Activated CD8-positive, alpha-beta memory T cell treated with anti-CD3 and anti-CD28 coated beads for 24 hours (primary cell): ENCODE measurements at regions not wholly inside any gene's neighbourhood (a gene's known extent, or its start where the extent isn't known, plus 50 kb on each side); places are given as distances from the start of the nearest gene placed in this dataset.
"Not testable (repeated sequence)": the region's sequence is repeated elsewhere in the genome, so short reads cannot be mapped to it uniquely, and the experiment has no call there.

Experiments
- DNase-seq: peaks from one replicate; pipeline ENCODE4 v3.0.0-alpha.2; 2020

DNA sequence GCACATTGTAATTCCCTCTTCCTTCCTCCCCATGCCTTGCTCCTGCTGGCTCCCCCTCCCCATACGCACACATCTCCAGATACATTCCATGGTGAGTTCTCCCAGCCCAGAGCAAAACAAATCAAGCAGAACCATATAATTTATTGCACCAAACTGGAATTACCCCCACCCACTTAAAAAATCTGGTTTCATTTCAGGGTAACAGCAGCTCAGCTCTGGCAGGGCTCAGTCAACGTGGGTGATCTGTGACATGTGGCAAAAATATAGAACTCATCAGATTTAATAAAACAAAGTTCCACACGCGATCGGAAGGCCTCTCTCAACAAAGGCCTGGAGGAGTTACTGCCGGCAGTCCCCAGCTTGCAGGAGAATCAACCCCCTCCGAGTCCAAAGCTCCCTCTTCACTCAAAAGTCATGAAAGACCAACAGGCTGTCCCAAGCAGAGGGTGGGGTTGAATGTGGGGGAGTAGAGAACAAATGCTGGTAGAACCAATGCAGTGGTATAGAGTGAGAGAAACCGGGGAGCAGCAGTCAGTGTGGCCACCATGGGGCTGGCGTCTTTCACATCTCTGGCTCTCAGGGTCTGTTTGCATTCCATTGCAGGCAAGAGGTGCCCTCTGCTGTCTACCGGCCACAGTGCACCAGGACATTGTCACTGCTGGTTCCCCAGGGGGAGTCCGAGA is 323.3 kb upstream of the NT5E start:
- no peak for DNase-seq

DNA sequence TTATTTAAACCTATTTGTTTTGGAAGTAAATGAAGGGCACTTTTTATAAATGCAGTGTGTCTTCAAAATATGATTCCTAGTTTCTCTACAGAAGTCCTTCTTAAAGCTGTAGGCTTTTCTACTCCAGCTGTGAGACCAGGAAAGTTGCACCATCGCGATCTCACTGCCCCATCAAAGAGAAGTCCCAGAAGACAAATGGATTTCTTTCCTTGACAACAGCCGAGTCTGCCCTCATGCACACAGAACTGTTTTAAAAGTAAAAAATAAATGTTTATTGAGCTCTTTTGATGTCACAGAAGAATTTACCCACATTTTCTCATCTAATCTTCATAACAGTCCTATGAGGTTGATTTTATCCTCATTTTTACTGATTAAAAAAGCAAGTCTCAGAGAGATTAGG is 324.4 kb upstream of the NT5E start:
- no peak for DNase-seq

DNA sequence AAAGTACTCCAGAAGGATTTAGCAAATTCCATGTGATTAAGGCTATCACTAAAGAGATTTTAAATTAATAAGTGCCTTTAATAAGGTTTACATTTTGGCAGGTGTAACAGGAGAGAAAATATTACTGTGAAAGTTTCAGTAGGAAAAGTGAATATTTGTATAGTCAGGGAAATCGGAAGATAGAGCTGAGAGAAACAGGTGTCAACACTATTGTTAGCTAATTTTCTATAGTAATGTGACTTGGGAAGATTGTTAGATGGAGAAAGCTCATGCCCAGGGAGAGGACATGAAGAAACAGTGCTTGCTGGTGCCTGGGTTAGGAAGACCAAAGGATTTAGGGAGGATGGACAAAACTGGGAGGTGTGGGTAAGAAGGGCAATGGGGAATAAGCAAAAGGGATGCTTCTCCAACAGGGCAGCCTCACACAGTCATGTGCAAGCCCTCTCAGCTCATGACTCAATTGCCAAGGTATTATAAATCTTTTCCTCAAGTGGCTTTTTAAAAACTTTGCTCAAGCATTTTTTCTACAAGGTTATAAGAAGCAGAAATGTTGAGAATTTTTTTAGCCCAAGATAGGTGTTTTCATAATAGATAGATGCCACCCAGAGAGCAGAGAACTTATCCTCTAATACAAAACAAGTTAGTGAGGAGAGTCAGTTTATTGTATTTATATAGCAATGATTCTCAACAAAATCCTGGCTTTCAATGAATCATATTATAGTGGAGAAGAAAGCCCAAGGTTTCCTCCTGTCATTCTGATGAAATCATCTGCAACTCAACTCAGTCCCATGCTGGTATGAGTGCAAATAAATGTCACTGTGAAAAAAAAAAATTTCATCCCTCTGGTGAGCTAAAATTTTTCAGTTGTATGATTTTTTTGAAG is 325.2 kb upstream of the NT5E start:
- no peak for DNase-seq

DNA sequence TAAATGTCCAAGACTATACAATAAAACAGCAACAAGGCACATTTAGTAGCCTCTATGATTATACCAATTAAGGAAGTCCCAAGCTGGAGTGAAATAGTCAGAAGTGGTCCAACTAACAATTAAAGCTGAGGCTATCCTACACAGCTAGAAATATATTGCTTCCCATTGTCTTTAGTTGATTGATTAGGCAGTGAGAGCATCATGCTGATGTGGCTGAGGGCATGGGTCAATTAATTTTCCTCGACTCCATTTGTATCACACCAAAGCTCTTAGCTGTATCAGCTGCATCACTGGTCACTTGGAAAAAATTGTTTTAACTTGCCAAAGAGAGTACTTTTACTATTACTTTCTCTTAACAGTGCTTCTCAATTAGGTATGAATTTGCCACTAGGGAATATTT is 328.7 kb upstream of the NT5E start:
- no peak for DNase-seq

DNA sequence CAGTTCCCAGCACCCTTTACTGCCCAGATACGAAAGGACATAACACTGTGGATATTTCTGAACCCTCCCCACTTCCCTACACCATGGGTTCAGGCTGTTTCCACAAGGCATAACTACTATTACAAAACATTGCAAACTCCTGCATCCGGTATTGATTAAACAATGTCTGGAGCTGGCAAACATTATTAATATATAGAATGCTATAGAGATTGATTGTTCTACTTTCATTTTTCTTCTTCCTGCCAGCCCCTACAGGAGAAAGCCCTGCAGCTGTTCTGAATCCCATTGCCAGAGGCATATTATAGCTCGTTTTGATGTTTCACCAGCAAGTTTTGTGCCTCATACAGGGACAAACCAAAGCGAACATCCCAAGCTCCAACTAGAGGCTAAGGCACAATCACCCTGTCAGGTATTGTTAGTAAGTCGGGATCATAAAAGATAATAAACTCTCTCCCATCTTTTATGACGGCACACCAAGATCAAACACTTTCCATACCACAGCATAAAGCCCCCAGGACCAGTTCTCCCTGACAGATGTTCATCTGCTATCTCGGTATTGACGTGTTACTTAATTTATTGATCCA is 331.1 kb upstream of the NT5E start:
- no peak for DNase-seq

DNA sequence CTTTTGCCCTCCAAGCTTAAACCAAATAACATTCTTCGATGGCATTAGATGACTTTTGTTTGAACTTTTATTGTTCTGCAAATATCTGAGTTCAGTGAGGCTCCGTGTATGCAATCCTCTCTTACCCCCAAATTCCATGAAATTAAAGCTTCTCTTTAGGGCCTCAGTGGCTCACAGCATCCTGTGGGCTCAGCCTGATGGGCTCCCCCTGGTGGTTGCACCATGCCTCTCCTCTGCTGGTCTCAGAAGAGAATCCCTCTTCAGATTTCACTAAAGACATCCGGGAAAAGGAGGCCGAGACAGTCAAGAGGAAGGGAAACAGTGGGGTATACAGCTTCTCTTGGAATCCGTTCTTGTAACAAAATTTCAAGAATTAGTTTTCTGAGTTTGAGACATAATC is 331.6 kb upstream of the NT5E start:
- DNase-seq = no peak

DNA sequence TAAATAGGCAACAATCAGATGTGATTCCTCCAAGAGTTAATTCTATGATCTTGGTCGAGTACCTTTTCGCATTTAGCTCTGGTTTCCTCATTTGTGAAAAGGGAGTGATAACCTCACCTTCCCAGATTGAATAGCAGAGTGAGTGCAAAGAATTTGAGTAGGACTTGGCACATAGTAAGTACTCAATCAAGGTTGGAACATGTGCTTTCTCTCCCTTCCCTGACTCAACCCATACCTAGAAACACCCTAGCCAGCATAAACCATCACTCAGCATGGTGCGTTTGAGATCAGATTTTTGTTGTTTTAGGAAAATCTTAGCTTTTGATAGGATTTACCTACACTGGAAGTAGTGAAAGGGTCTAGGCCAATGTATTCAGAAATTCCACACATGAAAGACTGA is 333.4 kb upstream of the NT5E start:
- DNase-seq = no peak

DNA sequence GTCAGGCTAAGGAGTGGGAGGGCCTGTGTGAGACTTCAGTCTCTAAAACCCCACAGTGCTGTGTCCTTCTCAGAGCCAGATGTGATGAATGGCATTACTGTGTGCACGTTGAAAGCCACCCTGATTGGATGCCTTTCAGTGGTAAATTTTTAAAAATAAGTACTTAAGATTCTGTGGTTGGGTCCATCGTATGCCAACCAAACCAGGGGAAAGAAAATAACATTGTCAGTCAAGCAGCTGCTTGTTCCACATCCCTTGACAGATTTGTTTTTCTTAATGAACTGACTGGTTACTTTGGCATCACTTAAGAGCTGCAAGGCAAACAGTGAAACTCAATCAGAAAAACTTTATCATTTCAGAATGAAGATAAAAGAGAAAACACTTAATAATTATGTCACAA is 334.0 kb upstream of the NT5E start:
- DNase-seq = no peak

DNA sequence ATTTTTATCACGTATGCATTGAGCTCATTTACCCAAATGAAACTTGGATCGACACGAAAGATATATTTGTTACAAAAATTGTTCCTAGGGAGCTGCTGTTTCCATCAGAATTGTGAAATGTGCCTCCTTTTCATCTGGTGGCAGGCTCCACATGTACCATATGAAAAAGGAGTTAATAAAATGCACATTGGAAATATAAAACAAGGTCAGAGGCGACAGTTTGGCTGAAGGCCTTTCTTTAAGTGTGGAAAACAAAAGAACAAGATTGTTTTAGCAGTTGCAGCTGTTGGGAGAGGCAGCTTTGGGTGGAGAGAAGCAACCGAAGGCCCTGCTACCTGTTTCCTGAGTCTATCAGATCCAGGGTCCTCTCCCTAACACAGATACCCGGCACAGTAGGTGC is 334.5 kb upstream of the NT5E start:
- DNase-seq = no peak

DNA sequence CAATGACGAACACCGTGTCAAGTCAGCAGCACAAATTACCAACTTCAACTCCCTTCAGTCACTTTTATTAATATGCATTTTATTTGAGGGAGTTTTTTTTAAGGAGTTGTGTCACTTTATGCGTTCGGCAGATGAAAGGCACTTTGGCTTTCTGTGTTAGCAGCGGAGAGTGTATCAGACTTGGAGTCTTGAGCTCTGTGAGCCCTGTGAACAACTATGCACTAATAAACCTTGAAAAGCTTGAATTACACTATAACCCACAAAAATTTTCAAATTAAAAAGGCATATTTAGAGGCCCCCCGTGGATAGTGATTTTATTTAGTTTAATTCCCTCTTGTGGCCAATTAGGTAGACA is 335.3 kb upstream of the NT5E start:
- DNase-seq = no peak

DNA sequence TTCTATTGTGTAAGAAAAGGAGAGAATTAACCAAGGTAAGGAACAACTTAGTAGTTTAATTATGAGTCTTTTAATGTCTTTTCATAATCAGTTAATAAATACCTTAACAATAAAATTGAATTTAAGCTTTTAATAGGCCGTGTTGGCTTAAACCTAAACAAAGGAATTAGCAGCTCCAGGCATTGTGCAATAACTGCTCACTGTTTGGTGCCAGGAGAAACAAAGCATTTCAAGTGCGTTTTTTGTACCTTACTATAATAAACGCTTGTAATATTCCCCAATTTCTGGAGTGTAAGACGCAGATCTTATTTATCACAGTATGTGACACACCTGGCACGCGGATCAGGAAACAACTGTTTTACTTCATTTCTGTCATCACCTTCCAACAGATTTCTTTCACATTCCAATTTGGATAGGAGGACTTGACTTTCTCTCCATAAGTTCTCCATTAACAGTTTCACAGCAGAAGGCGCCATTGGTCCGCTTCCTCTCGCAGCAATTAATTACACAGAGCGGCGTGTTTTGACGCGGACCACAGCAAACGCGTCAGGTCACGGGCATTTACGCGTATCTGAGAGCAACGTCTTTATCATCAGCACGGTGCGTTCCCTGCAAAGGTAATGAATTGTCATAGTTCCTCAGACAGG is 335.8 kb upstream of the NT5E start:
- DNase-seq = no peak

DNA sequence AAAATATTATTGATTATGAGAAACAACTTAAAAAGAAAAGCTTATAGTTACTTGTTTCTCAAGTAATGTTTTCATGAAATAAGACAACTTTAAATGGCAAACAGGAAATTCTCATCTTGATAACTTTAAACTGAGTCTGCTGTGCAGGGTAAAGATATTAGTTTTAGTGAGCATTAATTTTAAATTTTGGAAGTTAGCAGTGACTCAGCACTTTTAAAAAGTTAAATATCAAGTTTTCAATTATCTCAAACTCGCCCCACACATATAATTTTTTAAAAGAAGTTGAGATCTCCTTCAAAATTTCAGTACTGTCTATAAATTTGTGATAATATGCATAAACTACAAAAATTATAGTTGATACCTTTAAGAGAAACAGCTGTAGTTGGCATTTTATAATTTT is 337.3 kb upstream of the NT5E start:
- no peak for DNase-seq

DNA sequence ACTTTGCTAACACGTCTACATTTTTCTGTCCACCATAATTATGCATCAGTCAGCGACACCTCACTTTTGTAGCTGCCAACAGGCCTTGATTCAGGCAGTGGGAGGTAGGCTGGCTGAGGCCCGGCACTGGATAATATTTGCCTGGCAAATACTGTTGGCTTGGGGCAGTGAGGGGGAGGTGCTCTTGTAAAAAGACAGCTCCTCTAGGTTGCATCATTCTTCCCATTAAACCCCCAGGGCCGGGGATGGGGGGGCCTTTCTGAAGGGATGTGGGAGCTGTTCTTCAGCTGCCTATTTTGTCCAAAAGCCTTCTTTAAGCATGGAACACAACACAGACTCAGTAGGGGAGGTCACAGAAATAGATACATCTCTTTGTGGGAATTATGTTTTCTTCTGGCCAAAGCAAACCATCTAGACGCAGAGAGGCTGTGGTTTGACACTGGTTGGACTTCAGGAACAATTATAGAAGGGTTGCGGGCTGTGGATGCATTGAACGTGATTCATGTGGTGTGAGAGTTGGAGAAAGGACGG is 338.3 kb upstream of the NT5E start:
- no peak for DNase-seq

DNA sequence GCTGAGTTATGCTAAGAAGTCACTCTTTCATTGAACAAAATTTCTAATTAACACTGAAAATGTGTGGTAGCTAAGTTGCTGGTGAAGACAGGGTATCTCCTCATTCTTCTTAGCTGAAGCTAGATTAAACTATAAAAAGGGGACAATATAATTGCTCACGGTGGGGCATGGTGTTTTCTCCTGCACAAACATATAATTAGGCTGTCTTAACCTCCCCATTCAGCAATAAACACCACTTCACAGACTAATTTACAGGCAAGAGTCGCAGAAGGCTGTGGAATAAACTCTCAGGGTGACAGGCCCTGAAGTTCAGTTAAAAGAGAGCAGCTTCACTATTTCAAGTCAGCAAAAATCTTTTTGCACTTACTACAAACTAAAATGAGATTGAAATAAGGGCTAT is 338.9 kb upstream of the NT5E start:
- DNase-seq = no peak

DNA sequence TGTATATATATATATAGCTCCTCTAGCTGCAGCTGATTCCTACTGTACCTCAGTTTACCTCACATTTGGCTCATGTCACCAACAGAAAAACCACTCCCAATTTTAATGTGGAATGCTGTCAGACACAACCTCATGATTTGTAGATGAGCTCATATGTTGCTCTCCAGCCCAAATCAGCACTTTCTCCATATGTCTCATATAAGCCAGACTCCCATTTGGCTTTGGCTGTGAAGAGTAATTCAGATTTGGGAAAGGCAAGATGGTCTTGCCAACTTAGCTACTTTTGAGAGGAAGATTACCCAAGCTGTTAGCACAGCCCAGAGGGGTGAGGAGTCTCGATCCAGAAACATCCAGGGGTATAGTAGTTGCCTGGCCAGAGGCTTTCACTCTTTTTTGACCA is 342.2 kb upstream of the NT5E start:
- DNase-seq = no peak

DNA sequence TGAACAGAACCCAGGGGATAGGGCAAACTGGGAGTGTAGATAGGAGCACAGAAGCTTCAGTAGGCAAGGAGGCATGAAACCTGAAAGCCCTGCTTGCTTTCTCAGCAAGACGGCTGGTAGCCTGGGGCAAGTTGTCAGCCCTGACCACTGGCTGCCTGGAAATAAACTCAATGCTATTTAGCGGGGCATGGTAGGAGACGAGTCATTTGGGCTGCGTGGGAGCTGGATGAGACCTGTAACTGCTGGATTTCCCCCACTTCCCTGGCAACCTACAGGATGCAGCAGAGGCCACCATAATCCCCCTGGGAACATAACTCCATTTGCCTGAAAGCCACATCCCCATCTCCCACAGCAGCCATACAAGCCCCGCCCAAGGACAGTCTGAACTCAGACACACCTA is 332.6 kb upstream of the TBX18 start:
- no peak for DNase-seq

DNA sequence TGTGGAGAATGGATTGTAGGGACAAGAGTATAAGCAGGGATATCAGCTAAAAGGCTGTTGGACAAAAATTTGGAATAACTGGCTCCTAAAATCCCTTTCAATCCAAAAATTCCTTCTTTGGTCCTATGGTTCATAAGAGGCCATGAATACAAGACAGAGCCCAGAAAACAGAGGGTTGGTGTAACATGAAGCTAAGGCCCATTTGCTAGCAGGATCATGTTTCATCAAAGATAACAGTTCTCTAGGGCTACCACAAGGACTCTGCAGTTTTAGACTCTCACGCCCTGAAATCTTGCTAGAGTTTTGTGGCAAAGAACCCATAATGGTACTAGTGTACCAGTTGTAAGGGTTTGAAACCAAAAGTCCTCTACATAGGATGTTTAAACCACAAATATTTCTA is 327.8 kb upstream of the TBX18 start:
- no peak for DNase-seq

DNA sequence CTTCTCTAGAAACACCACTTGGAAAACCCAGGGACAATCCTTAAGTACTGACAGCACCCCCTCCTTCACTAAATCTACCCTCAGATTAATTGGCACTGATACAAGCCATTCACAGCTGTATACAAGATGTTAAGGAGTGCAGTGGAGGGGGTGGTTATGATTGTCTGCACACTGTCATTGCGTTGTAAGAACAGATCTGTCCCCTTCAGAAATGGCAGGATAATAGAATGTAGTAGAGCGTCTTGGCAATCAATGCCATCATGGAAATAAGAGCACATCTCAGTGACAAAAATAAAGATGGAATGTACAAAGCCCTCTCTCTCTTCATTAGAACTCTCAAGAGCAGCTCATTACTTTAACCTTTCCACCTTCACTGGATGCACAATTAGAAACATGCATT is 324.9 kb upstream of the TBX18 start:
- no peak for DNase-seq

DNA sequence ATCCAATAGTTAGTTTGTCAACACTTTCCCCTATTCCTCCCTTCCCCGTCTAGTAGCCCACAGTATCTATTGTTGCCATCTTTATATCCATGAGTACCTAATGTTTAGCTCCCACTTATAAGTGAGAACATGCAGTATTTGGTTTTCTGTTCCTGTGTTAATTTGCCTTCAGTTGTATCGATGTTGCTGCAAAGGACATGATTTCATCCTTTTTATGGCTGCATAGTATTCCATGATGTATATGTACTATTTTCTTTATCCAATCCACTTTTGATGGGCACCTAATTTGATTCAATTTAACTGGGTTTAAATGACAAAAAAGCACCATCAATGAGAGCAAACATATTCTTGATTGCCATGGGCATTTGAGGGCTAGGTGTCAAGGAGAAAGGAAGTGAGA is 321.5 kb upstream of the TBX18 start:
- DNase-seq = no peak

DNA sequence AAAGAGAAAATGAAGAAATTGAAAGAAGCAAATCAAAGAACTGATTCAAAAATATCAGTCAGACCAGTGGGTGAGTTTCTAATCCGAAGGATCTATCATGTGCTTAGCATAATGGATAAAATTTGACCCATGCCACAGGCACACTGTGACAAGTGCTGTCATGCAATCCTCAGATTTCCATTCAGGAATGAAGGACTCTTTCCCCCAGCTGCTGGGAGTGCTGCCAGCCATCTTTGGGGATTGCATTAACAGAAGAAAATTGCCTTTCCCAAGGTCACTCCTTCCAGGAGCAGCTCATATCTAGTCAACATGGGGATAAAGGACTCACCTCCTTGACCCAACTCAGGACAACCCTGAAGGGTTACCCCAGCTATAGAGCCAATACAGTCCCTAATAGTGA is 316.7 kb upstream of the TBX18 start:
- no peak for DNase-seq

DNA sequence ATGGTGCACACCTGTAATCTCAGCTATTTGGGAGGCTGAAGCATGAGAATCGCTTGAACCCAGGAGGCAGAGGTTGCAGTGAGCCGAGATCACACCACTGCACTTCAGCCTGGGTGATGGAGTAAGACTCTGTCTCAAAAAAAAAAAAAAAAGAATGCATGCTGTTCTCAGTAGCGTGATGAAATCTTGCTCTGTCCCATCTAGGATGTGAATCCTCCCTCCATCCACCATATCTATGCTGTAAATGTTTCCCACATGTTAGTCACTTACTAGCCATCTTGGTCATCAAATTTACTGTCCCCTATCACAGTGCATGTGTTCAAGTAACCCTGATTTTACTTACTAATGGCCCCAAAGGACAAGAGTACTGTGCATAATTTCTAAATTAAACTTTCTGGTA is 315.4 kb upstream of the TBX18 start:
- no peak for DNase-seq

DNA sequence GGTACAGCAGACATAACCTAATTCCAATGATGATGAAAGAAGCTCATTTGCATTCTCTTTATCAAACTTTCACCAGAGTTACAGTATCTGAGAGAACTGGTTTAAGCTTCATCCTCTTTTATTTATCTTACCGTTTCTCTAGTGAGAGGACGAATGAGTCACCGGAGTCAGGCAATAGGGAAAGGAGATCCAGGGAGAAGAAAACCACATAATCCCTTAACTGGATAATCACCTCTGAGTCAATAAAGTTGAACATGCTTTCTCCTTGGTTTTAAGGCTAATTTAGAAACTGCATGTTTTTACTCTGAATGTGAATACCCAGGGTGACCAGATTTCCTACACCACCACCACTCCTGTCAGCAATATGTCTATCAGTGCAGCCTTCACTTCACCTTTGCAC is 313.7 kb upstream of the TBX18 start:
- no peak for DNase-seq

DNA sequence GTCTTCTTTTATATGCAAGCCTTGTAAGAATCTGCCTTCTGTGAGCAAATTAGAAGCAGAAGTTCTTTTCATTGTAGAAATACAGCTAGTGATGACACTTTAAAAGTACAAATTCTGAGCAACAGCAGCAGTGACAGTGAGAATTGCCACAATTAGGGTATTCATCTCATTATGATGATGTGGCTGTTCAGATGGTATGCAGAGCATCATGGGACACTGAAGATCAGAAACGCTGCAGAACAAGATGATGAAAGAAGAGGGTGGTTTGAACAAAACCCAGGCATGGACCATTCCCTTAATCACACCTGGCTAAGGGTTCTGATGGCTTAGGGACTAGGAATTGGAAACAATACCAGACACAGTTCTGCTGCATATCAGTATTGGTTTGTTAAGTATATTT is 312.7 kb upstream of the TBX18 start:
- no peak for DNase-seq

DNA sequence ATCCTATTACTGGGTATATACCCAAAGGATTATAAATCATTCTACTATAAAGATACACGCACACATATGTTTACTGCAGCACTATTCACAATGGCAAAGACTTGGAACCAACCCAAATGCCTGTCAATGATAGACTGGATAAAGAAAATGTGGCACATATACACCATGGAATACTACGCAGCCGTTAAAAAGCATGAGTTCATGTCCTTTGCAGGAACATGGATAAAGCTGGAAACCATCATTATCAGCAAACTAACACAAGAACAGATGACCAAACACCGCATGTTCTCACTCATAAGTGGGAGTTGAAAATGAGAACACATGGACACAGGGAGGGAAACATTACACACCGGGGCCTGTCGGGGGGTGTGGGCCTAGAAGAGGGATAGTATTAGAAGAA is 307.4 kb upstream of the TBX18 start:
- not testable (repeated sequence) for DNase-seq
